ENCODE measurements at regions not wholly inside any gene's neighbourhood (a gene's known extent, or its start where the extent isn't known, plus 50 kb on each side); places are given as distances from the start of the nearest gene placed in this dataset.
"Not testable (repeated sequence)": the region's sequence is repeated elsewhere in the genome, so short reads cannot be mapped to it uniquely, and the experiment has no call there.

DNA sequence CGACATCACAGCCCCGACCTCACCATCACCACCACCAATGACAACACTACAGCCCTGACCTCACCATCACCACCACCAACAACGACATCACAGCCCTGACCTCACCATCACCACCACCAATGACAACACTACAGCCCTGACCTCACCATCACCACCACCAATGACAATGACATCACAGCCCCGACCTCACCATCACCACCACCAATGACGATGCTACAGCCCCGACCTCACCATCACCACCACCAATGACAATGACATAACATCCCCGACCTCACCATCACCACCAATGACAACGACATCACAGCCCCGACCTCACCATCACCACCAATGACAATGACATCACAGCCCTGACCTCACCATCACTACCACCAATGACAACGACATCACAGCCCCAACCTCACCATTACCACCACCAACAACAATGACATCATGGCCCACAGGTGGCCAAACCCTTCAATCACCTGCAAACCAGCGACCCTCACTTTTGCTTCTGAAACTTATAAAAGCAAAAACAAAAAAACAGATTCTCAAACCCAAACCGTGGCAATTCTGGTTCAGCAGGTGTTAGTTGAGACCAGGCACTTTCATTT is 70.7 kb upstream of the TMEM18 start:
- no peak for DNase-seq

DNA sequence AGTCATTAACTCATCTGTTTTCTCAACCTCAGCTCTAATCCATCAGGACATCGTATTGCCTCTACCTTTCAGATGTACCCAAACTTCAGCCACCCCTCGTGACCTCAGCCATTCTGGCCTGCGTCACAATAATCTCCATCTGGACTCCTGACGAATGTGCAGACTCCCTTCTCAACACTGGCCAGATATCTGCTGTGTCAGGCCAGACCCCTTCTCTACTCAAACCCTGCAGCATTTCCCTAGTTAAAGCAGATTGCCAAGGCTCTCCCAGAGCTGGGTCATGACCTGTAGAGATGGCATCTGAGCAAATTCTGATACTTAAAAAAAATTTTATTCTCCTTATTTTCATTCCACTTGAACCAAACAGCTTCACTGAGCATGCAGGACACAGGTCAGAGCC is 69.5 kb upstream of the TMEM18 start:
- no peak for DNase-seq

DNA sequence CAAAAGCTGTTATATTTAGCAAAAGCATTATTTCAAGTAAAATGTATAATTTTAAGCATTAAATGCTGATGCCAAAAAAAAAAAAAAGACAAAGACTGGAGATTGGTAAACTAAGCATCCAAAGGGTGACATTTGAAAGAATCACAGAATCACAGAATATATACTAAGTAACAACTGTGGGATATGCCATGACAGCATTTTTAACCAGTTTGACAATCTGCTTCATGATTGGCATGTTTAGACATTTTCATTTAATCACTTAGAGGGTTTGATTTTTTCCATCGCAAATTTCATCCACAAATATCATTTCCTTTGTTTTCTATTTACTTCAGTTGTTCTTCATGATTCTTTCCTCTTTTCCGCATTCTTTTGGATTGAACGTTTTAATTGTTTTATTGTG is 66.9 kb upstream of the TMEM18 start:
- no peak for DNase-seq

DNA sequence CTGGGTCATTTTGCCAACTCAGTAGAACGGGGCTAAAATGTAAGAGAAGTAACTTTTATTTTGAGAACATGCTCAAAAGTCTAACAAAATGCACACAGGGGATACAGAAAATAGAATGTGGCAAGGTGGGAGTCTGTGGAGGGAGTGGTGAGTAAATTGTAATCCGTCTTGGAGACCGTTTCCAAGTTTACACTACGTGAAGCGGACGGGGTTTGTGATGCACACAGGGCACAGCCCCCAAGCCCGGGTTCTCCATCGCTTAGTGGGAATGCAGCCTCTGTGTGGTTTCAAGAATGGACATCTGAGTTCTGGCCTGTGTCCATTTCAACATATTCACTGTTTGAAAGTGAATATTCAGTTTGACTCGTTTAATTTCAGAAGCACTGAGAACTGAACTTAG is 65.0 kb upstream of the TMEM18 start:
- DNase-seq = no peak

DNA sequence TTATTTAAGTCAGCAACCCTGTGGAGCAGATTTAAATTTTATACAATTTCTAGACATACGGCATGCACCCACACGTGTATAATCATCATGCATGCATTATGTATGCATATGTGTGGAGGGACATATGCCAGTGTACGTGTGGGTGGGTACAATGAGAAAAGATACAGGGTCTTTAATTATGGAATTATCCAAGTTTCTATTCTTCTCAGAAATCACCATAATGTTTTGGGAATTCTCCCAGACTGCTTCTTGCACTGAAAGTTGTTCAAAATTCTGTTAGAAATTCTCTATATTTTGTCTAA is 63.9 kb upstream of the TMEM18 start:
- no peak for DNase-seq

DNA sequence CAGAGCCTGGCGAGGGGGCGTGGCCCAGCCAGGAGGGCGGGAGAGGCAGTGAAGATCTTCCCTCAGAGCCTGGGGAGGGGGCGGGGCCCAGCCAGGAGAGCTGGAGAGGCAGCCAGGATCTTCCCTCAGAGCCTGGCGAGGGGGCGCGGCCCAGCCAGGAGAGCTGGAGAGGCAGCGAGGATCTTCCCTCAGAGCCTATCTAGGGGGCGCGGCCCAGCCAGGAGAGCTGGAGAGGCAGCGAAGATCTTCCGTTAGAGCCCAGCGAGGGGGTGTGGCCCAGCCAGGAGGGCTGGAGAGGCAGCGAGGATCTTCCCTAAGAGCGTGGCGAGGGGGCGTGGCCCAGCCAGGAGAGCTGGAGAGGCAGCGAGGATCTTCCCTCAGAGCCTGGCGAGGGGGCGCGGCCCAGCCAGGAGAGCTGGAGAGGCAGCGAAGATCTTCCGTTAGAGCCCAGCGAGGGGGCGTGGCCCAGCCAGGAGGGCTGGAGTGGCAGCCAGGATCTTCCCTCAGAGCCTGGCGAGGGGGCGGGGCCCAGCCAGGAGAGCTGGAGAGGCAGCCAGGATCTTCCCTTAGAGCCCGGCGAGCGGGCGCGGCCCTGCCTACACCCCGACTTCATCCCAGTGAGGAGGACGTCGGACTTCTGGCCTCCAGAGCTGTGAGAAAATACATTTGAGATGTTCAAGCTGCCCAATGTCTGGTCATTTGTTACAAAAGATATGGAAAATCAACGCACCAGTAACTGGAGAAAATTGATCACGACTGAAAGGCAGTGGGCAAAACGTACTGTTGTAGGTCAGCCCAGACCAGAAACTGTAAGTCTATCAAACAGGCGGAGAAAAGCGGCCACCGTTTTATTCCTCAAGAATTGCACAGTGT is 63.4 kb upstream of the TMEM18 start:
- DNase-seq = not testable (repeated sequence)

DNA sequence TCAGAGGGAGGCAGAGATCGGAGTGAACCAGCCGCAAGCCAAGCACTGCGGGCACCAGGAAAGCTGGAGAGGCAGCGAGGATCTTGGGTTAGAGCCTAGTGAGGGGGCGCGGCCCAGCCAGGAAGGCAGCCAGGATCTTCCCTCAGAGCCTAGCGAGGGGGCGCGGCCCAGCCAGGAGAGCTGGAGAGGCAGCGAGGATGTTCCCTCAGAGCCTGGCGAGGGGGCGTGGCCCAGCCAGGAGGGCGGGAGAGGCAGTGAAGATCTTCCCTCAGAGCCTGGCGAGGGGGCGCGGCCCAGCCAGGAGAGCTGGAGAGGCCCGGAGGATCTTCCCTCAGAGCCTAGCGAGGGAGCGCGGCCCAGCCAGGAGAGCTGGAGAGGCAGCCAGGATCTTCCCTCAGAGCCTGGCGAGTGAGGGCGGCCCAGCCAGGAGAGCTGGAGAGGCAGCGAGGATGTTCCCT is 62.7 kb upstream of the TMEM18 start:
- DNase-seq = not testable (repeated sequence)

DNA sequence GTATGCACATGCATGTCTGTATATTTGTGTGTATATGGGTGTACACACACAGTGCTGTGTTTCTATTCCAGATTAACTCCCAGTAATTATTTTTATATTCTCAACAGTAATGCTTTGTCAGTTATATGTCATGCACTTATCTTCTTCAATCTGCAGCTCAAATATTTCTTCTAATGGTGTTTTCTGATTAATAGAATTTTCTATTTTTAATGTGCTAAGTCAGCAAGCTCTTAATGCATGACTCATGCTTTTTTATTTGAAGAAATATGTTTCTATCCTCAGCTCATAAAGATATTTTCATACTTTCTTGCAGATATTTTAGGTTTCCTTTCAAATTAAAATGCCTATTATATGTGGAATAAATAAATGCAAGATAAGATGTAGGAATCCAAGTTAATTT is 59.7 kb upstream of the TMEM18 start:
- no peak for DNase-seq

DNA sequence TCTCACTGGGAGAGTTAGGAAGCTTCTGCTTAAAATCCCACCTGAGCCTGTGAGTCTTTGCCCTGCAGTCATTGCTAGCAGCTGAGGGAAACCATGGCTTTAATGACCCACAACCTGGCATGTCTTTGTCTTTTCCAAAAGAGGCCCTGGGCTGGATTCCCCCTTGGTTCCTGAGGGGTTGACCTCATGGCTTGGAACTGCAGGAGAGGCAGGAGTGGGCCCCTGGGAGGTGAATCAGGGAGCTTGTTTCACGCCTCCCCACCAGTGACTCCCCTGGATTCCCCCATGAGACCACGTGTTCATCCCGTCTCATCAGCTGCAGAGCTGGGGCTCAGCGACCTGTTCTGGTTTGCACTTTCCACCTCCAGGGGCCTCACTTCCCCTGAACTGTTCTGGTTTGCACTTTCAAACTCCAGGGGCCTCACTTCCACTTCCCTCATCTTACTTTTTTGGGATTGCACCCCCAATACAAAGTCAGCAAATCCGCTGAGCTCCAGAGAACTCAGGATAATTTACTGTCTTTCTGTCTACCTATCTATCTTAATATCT is 58.5 kb upstream of the TMEM18 start:
- DNase-seq = no peak

DNA sequence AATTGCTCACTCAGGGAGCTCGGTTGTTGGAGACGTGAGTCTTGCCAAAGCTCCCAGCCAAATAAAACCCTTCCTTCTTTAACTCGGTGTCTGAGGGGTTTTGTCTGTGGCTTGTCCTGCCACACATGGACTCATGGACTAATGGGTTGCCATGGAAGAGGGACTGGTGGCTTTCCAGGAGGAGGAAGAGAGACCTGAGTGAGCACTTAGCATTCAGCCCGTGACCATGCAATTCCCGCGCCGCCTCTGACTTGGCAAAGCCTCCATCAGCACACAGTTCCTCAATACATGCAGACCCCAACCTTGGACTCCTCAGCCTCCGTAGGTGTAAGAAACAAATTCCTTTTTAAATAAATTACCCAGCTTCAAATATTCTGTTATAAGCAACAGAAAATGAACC is 57.3 kb upstream of the TMEM18 start:
- no peak for DNase-seq

DNA sequence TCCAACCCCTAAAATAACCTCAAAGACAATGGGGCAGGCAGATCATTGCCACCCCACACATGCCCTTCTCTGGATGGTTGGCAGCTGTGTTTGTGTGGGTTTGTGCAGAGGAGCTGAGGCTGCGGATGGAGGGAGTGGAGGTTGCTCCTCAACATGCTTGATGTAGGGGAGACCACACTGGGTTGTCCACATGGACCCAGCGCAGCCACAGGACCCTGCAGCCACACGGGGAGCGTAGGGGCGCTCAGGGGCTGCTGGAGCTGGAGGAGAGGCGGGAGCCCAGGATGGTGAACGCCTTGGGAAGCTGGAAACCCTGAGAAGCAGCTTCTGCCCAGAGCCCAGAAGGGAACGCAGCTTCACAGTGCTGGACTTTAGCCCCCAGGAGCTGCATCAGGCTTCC is 56.3 kb upstream of the TMEM18 start:
- no peak for DNase-seq

DNA sequence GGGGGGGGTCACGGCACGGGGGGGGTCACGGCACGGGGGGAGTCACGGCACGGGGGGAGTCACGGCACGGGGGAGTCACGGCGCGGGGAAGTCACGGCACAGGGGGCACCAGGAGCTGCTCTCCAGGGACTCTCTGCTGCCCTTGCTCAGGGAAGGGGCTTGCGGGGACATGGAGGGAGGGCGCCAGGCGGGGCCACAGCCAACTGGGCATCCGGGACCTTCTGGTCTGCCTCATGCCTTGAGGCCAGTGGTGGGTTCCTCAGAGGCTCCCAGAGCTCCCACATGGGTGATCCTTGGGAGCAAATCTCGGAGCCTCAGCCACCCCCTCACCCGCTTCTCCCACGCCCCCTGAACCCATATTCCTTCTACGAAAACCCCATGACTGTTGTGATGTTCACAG is 55.8 kb upstream of the TMEM18 start:
- DNase-seq = no peak

DNA sequence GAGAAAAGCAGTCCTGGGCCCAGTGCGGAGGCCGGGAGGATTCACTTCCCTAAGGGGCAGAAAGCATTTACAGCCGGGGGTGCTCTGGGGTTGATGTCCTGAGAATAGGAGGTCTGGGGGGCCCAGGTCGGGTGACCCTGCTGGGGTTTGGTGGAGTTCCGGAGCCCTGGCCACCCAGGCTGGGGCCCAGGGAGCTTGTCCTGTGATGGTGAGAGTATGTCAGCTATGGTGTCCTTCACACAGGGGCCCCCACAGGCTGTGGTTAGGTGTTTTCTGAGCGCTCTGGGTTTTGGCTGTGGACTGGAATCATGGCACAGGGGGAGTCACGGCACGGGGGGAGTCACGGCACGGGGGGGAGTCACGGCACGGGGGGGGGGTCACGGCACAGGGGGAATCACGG is 54.5 kb upstream of the TMEM18 start:
- DNase-seq = no peak

DNA sequence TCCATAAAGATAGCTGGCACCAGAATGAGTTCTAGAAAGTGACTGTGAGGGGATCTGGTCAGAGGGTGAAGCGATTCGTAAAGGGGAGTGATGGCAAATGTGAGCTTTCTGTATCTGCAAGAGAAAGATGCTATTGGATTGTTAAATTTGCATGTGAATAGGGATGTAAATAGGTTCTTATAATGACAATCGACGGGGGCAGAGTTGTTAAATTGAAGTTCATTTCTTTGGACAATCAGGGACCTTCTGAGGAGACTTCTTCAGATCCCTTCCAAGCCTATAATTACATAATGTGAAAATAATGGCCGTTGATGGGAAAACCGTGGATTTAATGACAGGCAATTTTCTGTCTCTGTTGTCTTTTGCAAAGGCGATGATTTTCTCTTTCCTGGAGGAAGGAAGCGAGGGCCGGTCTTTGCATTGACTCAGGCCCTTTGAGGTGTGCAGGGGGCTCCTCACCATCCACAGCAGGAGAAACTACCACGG is 52.2 kb upstream of the TMEM18 start:
- DNase-seq = no peak

DNA sequence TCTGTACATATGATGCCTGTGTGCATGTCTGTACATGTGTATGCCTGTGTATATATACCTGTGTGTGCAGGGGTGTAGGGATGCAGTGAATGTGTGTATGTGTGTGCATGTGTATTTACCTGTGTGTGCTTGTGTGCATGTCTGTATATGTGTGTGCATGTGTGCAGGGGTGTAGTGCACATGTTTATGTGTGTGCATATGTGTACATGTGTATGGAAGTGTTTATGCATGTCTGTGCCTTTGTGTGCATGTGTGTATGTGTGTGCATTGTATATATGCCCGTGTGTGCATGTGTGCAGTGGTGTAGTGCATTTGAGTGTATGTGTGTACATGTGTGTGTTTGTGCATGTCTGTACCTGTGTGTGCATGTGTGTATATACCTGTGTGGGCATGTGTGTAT is 51.0 kb upstream of the TMEM18 start:
- DNase-seq = no peak

DNA sequence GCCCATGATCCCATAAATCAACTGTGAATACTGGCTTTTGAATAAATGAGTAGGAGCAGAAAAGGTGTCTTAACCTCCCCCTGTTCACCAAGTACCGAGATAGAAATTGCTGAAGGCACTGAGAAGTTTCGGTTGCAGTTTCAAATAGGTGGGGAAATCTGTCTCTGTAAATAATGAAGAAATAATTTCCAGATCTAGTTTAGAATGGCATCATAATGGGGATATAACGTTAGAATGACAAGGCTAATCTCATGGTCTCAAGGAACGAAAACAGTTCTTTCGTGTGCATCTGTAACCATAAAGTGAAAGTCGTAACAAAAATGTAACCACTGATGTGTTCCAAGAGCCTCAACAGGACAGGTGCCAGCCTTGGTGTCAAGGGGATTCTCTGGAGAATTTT is 49.9 kb upstream of the TMEM18 start:
- no peak for DNase-seq

Data from AML-193 (cell line).